WTC11 (cell line): ENCODE measurements at regions not wholly inside any gene's neighbourhood (a gene's known extent, or its start where the extent isn't known, plus 50 kb on each side); places are given as distances from the start of the nearest gene placed in this dataset.

Experiments used
- ATAC-seq: fragments of 200-7000 bp; cut with Tn5 transposase; 2 replicates; pipeline ENCODE4 v1.10.0; 2021; ENCODE audit warnings: mild to moderate bottlenecking, moderate library complexity
- CTCF ChIA-PET: fragments of 300-600 bp; sonication (Branson Sonifier 250); formaldehyde crosslinking; loops from one replicate; lab custom pipeline; 2021; ENCODE audit warnings: antibody characterized with exemption; lab: Charles Lee
- POLR2A ChIA-PET: fragments of 350-600 bp; sonication (Branson Sonifier 250); formaldehyde crosslinking; loops from one replicate; lab custom pipeline; 2021; ENCODE audit warnings: antibody characterized with exemption; lab: Charles Lee
- DNase-seq: peaks from one replicate; pipeline ENCODE4 v3.0.0; 2021; ENCODE audit warnings: low spot score
- H3K27ac Mint-ChIP-seq: 2 replicates; pipeline ENCODE4 v1.8.0; 2021; ENCODE audit warnings: mixed read lengths
- H3K27me3 Mint-ChIP-seq: 2 replicates; pipeline ENCODE4 v1.8.0; 2021; ENCODE audit warnings: low read depth, mild to moderate bottlenecking, moderate library complexity, mixed read lengths
- H3K36me3 Mint-ChIP-seq: 2 replicates; pipeline ENCODE4 v1.8.0; 2021; ENCODE audit warnings: mixed read lengths
- H3K4me1 Mint-ChIP-seq: 2 replicates; pipeline ENCODE4 v1.8.0; 2022; ENCODE audit warnings: mixed read lengths
- H3K4me3 Mint-ChIP-seq: 2 replicates; pipeline ENCODE4 v1.8.0; 2021; ENCODE audit warnings: mild to moderate bottlenecking, moderate library complexity, mixed read lengths
- H3K9me3 Mint-ChIP-seq: 2 replicates; pipeline ENCODE4 v1.8.0; 2021; ENCODE audit warnings: mixed read lengths
- E2F1 ChIP-seq: sonication (generic); formaldehyde crosslinking; IDR thresholded peaks from 2 replicates; pipeline ENCODE4 v1.8.0; 2022; ENCODE audit warnings: mild to moderate bottlenecking, missing genetic modification reagents
- ELF4 ChIP-seq: sonication (generic); formaldehyde crosslinking; IDR thresholded peaks from 2 replicates; pipeline ENCODE4 v1.8.1; 2022; ENCODE audit warnings: low read depth, mild to moderate bottlenecking, moderate library complexity, missing genetic modification reagents
- HMGXB4 ChIP-seq: sonication (generic); formaldehyde crosslinking; IDR thresholded peaks from 2 replicates; pipeline ENCODE4 v1.8.1; 2023; ENCODE audit warnings: mild to moderate bottlenecking, moderate library complexity, missing genetic modification reagents
- MYBL2 ChIP-seq: sonication (generic); formaldehyde crosslinking; IDR thresholded peaks from 2 replicates; pipeline ENCODE4 v1.8.1; 2023; ENCODE audit warnings: mild to moderate bottlenecking, moderate library complexity, missing genetic modification reagents
- PRRX2 ChIP-seq: fragments of 250-450 bp; sonication (Bioruptor Pico); IDR thresholded peaks from 2 replicates; pipeline ENCODE4 v1.8.0; 2021; ENCODE audit warnings: mild to moderate bottlenecking
- RORB ChIP-seq: fragments of 250-450 bp; sonication (Bioruptor Pico); IDR thresholded peaks from 2 replicates; pipeline ENCODE4 v1.9.0; 2021; ENCODE audit warnings: mild to moderate bottlenecking
- SMAD3 ChIP-seq: sonication (generic); formaldehyde crosslinking; IDR thresholded peaks from 2 replicates; pipeline ENCODE4 v1.8.0; 2022; ENCODE audit warnings: missing genetic modification reagents, mild to moderate bottlenecking, borderline replicate concordance
- TEAD4 ChIP-seq: sonication (generic); formaldehyde crosslinking; IDR thresholded peaks from 2 replicates; pipeline ENCODE4 v1.8.0; 2022; ENCODE audit warnings: mild to moderate bottlenecking, missing genetic modification reagents
- ZNF121 ChIP-seq: sonication (generic); formaldehyde crosslinking; IDR thresholded peaks from 2 replicates; pipeline ENCODE4 v1.8.0; 2023; ENCODE audit warnings: missing genetic modification reagents
- ZNF416 ChIP-seq: fragments of 250-450 bp; sonication (Bioruptor Pico); IDR thresholded peaks from 2 replicates; pipeline ENCODE4 v1.9.0; 2021; ENCODE audit warnings: mild to moderate bottlenecking, inconsistent platforms
- ZNF425 ChIP-seq: fragments of 250-450 bp; sonication (Bioruptor Pico); conservative IDR thresholded peaks from 2 replicates; pipeline ENCODE4 v1.9.0; 2021; ENCODE audit warnings: mild to moderate bottlenecking
- ZNF532 ChIP-seq: fragments of 250-450 bp; sonication (Bioruptor Pico); IDR thresholded peaks from 2 replicates; pipeline ENCODE4 v1.9.0; 2021; ENCODE audit warnings: mild to moderate bottlenecking, borderline replicate concordance
- ZNF671 ChIP-seq: fragments of 250-450 bp; sonication (Bioruptor Pico); IDR thresholded peaks from 2 replicates; pipeline ENCODE4 v1.8.0; 2021; ENCODE audit warnings: mild to moderate bottlenecking

DNA sequence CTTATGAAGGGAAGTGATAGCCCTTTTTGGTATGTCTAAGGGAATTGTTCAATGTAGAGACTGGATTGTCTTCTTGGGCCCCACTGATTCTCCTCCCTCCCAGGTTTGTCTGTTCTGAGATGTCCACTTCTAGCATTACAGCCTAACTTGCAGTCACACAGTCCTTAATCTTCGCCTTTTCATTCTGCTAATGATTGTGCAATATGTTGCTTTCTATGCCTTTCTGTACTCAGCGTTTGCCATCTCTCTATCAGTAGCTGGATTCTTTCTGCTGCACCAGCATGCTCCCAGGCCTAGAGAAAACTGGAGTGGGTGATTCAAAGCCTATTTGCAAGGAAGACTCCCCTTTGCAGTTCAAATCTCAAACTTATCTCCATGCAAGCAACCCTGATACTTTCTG lies 307.5 kb upstream of the DACH1 start (continued):
- TF ChIP-seq ZNF532 (CRISPR knock-in tag) (no peak), ZNF121 (CRISPR knock-in tag) (no peak), TEAD4 (CRISPR knock-in tag) (no peak)

DNA sequence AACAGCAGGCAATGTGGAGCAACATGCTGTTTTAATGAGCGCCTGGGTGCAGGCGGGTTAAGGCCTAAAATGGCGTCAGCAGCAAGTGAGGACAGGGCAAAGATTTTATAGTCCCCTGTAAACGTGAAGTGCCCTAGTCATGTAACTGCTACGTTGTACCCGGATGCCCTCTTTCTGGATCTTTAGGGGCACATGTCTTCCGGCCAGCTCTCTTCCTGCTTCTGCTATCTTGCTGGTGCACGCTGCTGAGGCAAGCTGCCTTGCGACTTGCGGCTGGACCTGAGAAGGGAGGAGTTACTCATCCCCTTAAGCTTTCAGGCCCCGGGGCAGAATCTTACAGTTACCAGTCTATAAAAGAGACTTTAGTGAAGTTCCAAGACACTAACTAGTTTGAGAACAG lies 303.6 kb upstream of the DACH1 start:
- no peak for ATAC-seq
- CTCF ChIA-PET: no interaction called here
- no peak for DNase-seq
- TF ChIP-seq ZNF121 (CRISPR knock-in tag) (no peak), ELF4 (CRISPR knock-in tag) (no peak), MYBL2 (CRISPR knock-in tag) (no peak), HMGXB4 (CRISPR knock-in tag) (no peak), ZNF416 (CRISPR knock-in tag) (no peak), E2F1 (CRISPR knock-in tag) (no peak), ZNF671 (CRISPR knock-in tag) (no peak), PRRX2 (CRISPR knock-in tag) (no peak)
- TF ChIP-seq, all 79 proteins: peak for 0
- Mint-ChIP-seq H3K36me3 (no peaks in the 10 kb centered on the region), H3K9me3 (0 out of 2 replicates have a peak, but pooled peaks cover 3% of the 10 kb centered on the region), H3K27me3 (no peaks in the 10 kb centered on the region), H3K27ac (no peak overlapping the region), H3K4me1 (peaks cover 8% of the 10 kb centered on the region; the same call in 1 of the 2 replicates), H3K4me3 (no peak overlapping the region)
- POLR2A ChIA-PET: no interaction called here

DNA sequence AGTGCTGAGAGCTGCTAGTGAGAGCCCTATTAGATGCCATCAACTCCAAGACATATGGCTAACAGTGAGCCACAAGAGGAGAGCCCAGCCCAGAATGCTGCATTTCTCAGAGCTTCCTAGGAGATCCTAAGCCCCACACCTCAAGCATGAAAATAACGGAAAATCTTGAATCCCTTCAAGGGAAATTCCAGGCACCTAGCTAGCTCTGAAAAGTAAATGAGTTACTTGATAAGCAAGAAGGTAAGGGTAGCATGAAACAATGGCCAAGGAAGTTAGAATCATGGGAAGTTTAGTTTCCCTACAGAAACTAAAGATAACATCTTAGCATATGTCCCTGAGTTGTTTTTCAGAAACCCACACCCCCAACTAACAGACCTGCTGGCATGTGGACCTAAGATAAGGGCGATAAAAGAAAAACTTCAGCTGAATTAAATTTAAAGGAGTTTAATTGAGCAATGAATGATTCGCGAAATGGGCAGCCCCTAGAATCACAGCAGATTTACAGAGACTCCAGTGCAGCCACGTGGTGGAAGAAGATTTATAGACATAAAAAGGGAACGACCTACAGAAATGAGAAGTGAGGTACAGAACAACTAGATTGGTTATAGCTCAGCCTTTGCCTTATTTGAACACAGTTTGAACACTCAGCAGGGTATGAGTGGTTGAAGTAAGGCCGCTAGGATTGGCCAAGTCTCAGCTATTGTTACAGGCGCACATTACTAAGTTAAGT lies 301.3 kb upstream of the DACH1 start:
- Mint-ChIP-seq H3K27ac (no peak overlapping the region), H3K4me1 (peaks cover 11% of the 10 kb centered on the region), H3K4me3 (no peak overlapping the region), H3K9me3 (0 out of 2 replicates have a peak, but pooled peaks cover 3% of the 10 kb centered on the region), H3K36me3 (no peaks in the 10 kb centered on the region), H3K27me3 (no peaks in the 10 kb centered on the region)
- DNase-seq: no peak
- ChIA-PET POLR2A (no interaction called here), CTCF (no interaction called here)
- TF ChIP-seq ZNF425 (CRISPR knock-in tag): no peak
- TF ChIP-seq RORB: no peak
- TF ChIP-seq SMAD3: no peak
- no peak for ATAC-seq
